Activated CD4-positive, alpha-beta memory T cell treated with anti-CD3 and anti-CD28 coated beads, Interleukin-2, amount 10 ng/mL, durations not matched to agents 7 days and 5 days (primary cell): ENCODE measurements at regions not wholly inside any gene's neighbourhood (a gene's known extent, or its start where the extent isn't known, plus 50 kb on each side); places are given as distances from the start of the nearest gene placed in this dataset.

Experiments
- CTCF ChIA-PET: fragments of 350-600 bp; sonication (Branson Sonifier 250); formaldehyde crosslinking; loops from one replicate; lab custom pipeline; 2021; ENCODE audit warnings: antibody characterized with exemption, inconsistent platforms; lab: Charles Lee
- POLR2A ChIA-PET: fragments of 350-600 bp; sonication (Branson Sonifier 250); formaldehyde crosslinking; loops from one replicate; lab custom pipeline; 2021; ENCODE audit warnings: antibody characterized with exemption; lab: Charles Lee
- DNase-seq: peaks from one replicate; pipeline ENCODE4 v3.0.0-alpha.2; 2020
- H3K27ac Mint-ChIP-seq: one replicate; pipeline ENCODE4 v1.8.0; 2021; ENCODE audit warnings: mild to moderate bottlenecking, mixed read lengths
- H3K27me3 Mint-ChIP-seq: one replicate; pipeline ENCODE4 v1.8.0; 2021; ENCODE audit warnings: mixed read lengths
- H3K36me3 Mint-ChIP-seq: one replicate; pipeline ENCODE4 v1.8.0; 2021; ENCODE audit warnings: low read depth, mixed read lengths
- H3K4me1 Mint-ChIP-seq: one replicate; pipeline ENCODE4 v1.8.0; 2021; ENCODE audit warnings: mixed read lengths
- H3K4me3 Mint-ChIP-seq: one replicate; pipeline ENCODE4 v1.8.0; 2021; ENCODE audit warnings: mild to moderate bottlenecking, mixed read lengths
- H3K9me3 Mint-ChIP-seq: one replicate; pipeline ENCODE4 v1.8.0; 2021; ENCODE audit warnings: mixed read lengths

DNA sequence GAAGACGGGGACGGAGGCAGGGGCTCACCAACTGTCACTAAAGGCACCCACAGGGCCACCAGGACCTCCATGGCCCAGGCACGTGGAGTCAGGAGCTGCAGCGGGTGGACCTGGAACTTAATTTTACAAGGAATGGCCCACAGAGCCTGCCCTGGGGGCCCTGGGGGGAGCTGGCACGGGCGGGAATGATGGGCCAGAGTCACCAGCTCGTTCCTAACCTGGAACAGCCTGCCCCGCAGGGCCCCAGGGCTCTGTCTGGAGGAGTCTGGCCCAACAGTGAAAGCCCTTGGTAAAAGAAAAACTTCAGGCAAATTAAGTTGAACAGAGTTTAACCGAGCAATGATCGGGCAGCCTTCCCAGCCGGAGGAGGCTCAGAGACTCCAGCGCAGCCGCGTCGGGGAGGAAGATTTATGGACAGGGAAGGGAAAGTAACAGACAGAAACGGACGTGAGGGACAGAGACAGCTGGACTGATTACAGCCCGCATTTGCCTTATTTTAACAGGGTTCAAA is 118.4 kb upstream of the TMEM18 start:
- DNase-seq: no peak
- Mint-ChIP-seq H3K9me3 (no peaks in the 10 kb centered on the region), H3K4me3 (no peak overlapping the region), H3K27ac (no peak overlapping the region), H3K27me3 (no peaks in the 10 kb centered on the region), H3K4me1 (no peaks in the 10 kb centered on the region), H3K36me3 (no peaks in the 10 kb centered on the region)
- POLR2A ChIA-PET: no interaction called here
- CTCF ChIA-PET: no interaction called here

DNA sequence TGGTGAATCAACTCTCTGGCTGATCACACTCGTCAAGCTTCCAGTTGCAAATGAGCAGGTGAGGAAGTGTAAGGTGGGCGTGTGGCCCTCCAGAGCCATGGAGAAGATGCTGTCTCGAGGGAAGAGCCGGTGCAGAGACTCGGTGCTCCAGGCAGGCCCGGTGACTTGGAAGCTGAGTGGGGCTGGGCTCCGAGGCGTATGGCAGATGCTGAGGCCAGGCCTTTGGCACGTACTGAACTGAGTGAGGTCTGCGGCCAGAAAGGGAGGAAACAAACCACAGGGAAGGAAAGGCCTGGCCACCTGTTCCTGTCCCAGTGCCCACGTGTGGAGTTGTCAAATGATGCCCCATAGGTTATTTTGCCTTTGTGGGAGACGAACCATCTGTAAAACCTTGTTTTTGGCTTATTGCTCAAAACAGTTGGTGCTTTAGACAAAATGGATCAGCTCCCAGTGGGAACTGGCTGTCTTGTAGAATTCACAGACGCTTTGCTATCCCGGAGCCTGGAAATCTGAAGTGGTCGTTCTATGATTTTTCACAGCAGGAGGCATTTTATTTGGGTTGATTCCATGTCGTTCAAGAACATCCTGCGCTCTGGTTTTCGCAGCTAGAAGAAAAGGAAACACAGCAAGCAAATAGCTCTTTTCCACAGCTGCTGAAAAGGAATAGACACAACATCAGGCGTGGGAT is 117.5 kb upstream of the TMEM18 start:
- Mint-ChIP-seq H3K9me3 (no peaks in the 10 kb centered on the region), H3K27me3 (no peaks in the 10 kb centered on the region), H3K36me3 (no peaks in the 10 kb centered on the region), H3K27ac (no peak overlapping the region), H3K4me3 (no peak overlapping the region), H3K4me1 (no peaks in the 10 kb centered on the region)
- ChIA-PET POLR2A (interaction anchor here (1.6 kb wide), 1 partner anchor 16 kb away, joined by 3 read pairs; no protein-coding TSS in a partner anchor), CTCF (no interaction called here)
- no peak for DNase-seq

DNA sequence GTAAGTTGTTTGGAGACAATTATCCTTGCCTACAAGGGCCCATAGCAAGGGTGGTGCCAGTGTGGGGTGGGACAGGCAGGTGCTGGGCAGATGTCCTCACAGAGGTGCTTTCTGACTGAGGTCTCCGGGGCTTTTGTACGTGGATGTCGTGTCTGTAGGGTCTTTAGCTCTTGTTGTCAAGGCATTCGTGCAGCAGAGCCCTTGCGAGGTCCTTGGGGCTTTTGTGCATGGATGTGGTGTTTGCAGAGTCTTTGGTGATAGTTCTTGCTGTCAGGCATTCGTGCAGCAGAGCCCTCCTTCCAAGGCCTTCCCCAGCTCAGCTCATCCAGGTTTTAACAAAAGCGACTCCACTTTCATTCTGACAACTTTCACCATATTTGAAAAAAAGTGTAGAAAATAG is 116.0 kb upstream of the TMEM18 start:
- Mint-ChIP-seq H3K27me3 (no peaks in the 10 kb centered on the region), H3K4me1 (no peaks in the 10 kb centered on the region), H3K36me3 (no peaks in the 10 kb centered on the region), H3K4me3 (no peak overlapping the region), H3K9me3 (peaks cover 3% of the 10 kb centered on the region), H3K27ac (no peak overlapping the region)
- POLR2A ChIA-PET: no interaction called here
- no peak for DNase-seq
- CTCF ChIA-PET: no interaction called here

DNA sequence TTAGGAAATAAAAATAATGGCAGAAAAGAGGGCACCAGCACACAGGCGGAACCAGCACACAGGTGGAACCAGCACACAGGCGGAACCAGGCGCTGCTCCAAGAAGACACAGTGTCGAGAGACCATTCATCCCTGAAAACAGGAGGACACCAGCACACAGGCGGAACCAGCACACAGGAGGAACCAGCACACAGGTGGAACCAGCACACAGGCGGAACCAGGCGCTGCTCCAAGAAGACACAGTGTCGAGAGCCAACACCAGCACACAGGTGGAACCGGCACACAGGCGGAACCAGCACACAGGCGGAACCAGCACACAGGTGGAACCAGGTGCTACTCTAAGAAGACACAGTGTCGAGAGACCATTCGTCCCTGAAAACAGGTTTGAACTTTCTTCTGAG is 115.5 kb upstream of the TMEM18 start:
- DNase-seq: no peak
- Mint-ChIP-seq H3K27ac (no peak overlapping the region), H3K36me3 (no peaks in the 10 kb centered on the region), H3K9me3 (peaks cover 6% of the 10 kb centered on the region), H3K4me3 (no peak overlapping the region), H3K27me3 (no peaks in the 10 kb centered on the region), H3K4me1 (no peaks in the 10 kb centered on the region)
- ChIA-PET POLR2A (no interaction called here), CTCF (no interaction called here)

DNA sequence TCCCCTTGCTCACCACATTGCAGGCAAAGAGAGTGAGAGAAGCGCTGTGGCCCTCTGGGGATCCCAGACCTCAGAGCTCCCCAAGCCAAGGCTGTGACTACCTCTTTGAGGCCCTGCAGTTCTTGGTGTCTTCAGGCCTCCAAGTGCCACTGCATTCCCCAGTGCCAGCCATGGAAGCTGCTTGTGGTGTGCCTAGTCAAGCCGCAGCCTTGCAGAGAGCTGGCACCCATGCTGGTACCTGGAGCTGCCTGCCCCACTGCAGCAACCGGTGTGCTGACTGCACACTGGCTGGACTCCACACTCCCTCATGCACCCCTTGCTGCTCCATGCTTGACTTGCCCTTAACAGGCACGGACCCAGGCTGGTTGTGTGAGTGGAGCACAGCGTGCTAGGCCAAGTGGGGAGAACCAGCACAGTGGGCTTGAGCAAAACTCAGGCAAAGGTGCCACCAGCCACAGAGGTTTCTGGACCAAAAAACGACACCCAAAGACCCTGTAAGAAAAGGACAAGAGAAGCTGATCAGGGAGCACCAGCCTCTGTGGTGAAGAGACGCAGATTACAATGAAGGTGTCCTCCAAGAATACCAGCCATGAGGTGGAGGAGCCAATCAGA is 113.5 kb upstream of the TMEM18 start:
- Mint-ChIP-seq H3K36me3 (no peaks in the 10 kb centered on the region), H3K4me3 (no peak overlapping the region), H3K27me3 (no peaks in the 10 kb centered on the region), H3K27ac (no peak overlapping the region), H3K9me3 (peaks cover 6% of the 10 kb centered on the region), H3K4me1 (no peaks in the 10 kb centered on the region)
- POLR2A ChIA-PET: no interaction called here
- CTCF ChIA-PET: no interaction called here
- DNase-seq: no peak

DNA sequence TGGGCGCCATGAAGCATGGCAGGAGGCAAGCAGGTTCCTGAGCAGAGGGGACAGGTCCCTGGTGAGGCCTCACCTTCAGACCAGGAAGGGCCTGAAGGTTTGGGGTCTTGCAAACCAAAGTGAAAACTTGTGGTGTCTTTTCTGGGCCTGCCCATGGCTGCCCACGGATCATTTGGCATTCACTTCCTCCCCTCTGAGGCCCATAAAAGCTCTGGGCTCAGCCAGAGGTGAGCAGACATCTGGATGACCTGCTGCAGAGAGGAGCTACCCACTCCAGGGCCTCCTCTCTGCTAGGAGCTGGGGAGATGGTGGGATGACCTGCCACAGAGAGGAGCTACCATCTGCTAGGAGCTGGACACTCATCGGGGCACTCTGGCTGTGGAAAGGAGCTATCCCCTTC is 112.9 kb upstream of the TMEM18 start:
- ChIA-PET CTCF (no interaction called here), POLR2A (no interaction called here)
- no peaks in the 10 kb centered on the region for H3K27me3 Mint-ChIP-seq
- H3K4me1 Mint-ChIP-seq: no peaks in the 10 kb centered on the region
- H3K36me3 Mint-ChIP-seq: no peaks in the 10 kb centered on the region
- no peak overlapping the region for H3K4me3 Mint-ChIP-seq
- DNase-seq: no peak
- no peak overlapping the region for H3K27ac Mint-ChIP-seq
- H3K9me3 Mint-ChIP-seq: peaks cover 6% of the 10 kb centered on the region

DNA sequence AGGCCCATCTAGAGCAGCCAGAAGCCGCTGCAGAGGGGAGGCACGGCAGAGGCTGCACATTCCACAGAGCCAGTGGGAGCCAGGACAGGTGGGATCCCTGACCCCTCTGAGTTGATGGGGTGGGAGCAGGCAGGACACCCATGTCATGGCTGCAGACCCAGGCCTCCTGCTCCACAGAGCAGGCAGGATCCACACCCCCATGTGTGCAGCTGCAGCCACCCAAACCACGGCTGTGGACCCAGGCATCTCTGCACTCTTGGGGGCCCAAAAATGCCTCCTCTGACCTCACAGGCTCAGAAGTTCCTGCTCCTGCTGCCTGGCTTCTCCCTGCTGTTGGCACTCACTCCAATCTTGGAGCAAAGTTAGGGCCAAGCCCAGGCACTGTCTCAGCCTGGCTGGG is 112.3 kb upstream of the TMEM18 start:
- no peak for DNase-seq
- Mint-ChIP-seq H3K4me1 (no peaks in the 10 kb centered on the region), H3K36me3 (no peaks in the 10 kb centered on the region), H3K27ac (no peak overlapping the region), H3K9me3 (peaks cover 6% of the 10 kb centered on the region), H3K4me3 (no peak overlapping the region), H3K27me3 (no peaks in the 10 kb centered on the region)
- ChIA-PET POLR2A (no interaction called here), CTCF (no interaction called here)

DNA sequence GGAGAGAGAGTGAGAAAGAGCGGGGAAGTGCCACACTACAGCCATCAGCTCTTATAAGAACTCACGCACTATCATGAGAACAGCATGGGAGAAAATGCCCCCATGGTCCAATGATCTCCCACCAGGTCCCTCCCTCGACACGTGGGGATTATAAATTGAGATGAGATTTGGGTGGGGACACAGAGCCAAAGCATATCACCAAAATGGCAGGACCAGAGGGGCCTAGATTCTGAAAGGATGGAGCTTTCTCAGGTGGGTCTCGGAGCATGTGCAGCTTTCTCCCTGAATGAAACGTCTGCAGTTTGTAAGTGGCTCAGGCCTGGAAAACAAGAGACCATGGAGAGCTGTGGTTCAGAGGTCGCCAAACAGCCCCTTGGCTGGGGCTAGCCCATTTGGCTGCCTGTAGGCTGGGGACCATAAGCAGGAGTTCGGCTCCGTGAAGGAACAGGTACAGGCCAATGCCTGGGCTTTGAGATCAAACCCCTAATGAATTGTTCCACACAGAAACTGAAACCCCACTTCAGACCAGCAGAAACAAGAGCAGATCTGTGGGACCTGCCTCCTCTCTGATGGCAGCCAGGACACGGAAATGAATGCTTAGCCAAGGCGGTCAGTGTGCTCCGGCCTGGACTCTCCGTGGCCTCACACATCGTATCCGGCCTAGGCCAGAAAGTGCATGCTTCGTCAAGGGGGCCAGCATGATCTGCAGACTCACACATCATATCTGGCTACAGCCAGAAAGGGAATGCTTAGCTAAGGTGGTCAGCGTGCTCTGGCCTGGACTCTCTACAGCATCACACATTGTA is 111.2 kb upstream of the TMEM18 start:
- Mint-ChIP-seq H3K9me3 (peaks cover 6% of the 10 kb centered on the region), H3K27ac (no peak overlapping the region), H3K36me3 (no peaks in the 10 kb centered on the region), H3K27me3 (no peaks in the 10 kb centered on the region), H3K4me1 (no peaks in the 10 kb centered on the region), H3K4me3 (no peak overlapping the region)
- ChIA-PET POLR2A (no interaction called here), CTCF (no interaction called here)
- no peak for DNase-seq

DNA sequence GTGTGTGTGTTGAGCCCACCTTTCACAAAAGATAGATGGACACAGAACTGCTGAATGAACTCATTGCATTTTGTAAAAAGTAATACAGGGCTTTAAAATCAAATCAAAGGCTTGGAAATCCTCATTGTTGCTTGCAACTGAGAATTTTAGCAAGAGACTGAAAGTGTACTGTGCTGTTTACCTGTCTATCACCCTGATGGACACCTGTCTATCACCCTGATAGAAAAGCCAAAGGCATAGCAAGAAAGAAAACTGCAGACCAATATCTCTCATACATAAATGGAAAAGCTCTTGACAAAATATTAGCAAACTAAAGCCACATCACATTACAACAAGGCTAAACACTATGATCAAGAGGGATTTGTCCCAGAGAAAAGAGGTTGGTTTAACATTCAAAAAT is 107.5 kb upstream of the TMEM18 start:
- DNase-seq: no peak
- CTCF ChIA-PET: no interaction called here
- Mint-ChIP-seq H3K9me3 (peaks cover 6% of the 10 kb centered on the region), H3K27me3 (peaks cover 2% of the 10 kb centered on the region), H3K27ac (no peak overlapping the region), H3K4me1 (no peaks in the 10 kb centered on the region), H3K4me3 (no peak overlapping the region), H3K36me3 (no peaks in the 10 kb centered on the region)
- POLR2A ChIA-PET: no interaction called here

DNA sequence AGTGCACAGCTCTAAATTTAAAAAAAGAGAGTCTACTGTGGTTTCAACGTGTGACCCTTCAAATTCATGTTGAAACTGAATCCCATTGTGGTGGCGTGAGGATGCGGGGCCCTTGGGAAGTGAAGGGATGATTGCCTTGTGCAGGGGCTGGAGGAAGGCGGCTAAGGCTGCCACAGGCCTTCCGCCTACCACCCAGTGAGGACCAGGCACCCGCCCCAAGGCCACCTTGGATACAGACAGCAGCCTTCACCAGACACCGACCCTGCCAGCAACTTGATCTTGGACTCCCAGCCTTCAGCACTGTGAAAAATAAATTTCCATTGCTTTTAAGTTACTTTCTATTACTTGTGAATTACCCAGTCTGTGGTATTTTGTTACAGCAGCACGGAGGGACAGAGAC is 103.4 kb upstream of the TMEM18 start:
- Mint-ChIP-seq H3K4me1 (no peaks in the 10 kb centered on the region), H3K9me3 (no peaks in the 10 kb centered on the region), H3K27ac (no peak overlapping the region), H3K36me3 (no peaks in the 10 kb centered on the region), H3K4me3 (no peak overlapping the region), H3K27me3 (peaks cover 2% of the 10 kb centered on the region)
- DNase-seq: no peak
- ChIA-PET POLR2A (no interaction called here), CTCF (no interaction called here)

DNA sequence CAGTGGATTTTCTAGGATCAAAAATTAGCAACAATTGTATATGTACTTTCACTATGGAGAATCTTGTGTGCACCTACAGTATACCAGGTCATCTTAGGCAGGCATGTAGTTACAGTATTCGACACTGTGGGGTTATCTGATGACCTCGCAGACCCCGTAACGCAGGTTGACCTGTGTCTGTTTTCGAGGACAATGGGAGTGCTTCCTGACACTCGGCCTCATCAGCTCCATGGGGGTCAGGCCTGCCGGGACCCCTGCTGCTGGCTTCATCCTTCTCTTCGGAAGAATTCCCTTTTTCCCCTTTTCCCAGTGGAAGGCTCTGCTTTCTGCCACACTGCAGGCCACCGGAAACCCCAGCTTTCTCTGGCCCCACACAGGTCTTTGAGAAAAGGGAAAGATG is 102.8 kb upstream of the TMEM18 start:
- Mint-ChIP-seq H3K9me3 (no peaks in the 10 kb centered on the region), H3K27ac (no peak overlapping the region), H3K36me3 (no peaks in the 10 kb centered on the region), H3K27me3 (peaks cover 2% of the 10 kb centered on the region), H3K4me1 (no peaks in the 10 kb centered on the region), H3K4me3 (no peak overlapping the region)
- ChIA-PET POLR2A (no interaction called here), CTCF (no interaction called here)
- DNase-seq: no peak

DNA sequence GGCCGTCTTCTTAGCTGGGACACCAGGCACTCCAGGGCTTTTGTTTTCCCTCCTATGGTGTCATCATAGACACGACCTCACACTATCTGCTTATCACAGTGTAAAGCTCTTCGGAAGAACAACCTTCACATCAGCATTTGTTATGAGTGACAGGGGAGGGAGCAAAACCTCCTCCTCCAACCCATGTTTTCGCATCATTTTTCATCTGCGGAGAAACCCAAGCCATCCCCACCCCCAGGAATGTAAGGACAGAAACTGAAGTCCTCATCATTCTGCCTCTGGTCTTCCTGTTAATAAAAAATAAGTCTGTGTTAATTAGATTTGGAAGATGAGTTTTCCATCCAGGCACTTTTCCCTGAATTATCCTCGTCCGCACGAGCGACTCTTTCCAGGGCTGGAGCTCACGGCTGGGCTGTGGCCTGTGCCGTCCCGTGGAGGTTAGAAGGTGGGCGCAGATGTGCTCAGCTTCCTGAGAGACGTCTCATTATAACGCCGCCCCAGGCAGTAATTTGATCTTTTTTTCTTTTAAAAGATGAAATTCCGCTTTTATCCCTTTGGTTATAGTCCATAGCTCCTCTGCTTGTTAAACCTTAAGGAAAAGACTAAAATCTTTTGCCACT is 101.6 kb upstream of the TMEM18 start:
- Mint-ChIP-seq H3K4me3 (no peak overlapping the region), H3K27me3 (peaks cover 2% of the 10 kb centered on the region), H3K4me1 (no peaks in the 10 kb centered on the region), H3K27ac (no peak overlapping the region), H3K9me3 (no peaks in the 10 kb centered on the region), H3K36me3 (no peaks in the 10 kb centered on the region)
- no peak for DNase-seq
- ChIA-PET CTCF (no interaction called here), POLR2A (no interaction called here)

DNA sequence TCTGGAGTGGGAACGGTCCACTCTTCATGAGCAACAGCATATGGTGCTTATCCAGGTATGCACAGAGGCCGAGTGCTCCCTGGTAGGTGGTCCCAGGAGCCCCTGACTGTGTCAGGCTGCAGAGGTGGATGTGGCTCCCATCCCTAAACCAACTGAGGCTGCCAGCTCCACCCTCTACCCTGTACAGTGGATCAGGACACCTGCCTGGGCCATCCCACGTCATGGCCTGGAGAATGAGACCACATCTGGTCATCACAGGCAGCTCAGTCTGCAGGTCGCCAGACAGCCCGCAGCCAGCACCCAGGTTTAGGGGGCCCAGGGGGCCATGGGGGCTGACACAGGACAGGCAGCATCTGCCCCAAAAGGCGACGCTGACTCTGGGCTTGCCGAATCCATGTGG is 100.3 kb upstream of the TMEM18 start:
- CTCF ChIA-PET: no interaction called here
- peaks cover 2% of the 10 kb centered on the region for H3K27me3 Mint-ChIP-seq

More for the DNA sequence above, 100.3 kb upstream of the TMEM18 start:
- no peak for DNase-seq
- no peaks in the 10 kb centered on the region for H3K9me3 Mint-ChIP-seq
- no peak overlapping the region for H3K27ac Mint-ChIP-seq
- POLR2A ChIA-PET: no interaction called here
- H3K4me1 Mint-ChIP-seq: no peaks in the 10 kb centered on the region
- H3K4me3 Mint-ChIP-seq: no peak overlapping the region
- no peaks in the 10 kb centered on the region for H3K36me3 Mint-ChIP-seq
